C1 segment of cervical spinal cord (tissue), 14 donors: ENCODE measurements at regions not wholly inside any gene's neighbourhood (a gene's known extent, or its start where the extent isn't known, plus 50 kb on each side); places are given as distances from the start of the nearest gene placed in this dataset.

Source experiments
- DNase-seq, 14 donors: peaks; one replicate each; lab custom pipeline; 2025; lab: John Stamatoyannopoulos, UW

GRCh38 chrX:20477836-20478524 lies 211.3 kb upstream of the RPS6KA3 start:
- peak in 1 of 14 donors; percentile 13 for DNase-seq

DNA sequence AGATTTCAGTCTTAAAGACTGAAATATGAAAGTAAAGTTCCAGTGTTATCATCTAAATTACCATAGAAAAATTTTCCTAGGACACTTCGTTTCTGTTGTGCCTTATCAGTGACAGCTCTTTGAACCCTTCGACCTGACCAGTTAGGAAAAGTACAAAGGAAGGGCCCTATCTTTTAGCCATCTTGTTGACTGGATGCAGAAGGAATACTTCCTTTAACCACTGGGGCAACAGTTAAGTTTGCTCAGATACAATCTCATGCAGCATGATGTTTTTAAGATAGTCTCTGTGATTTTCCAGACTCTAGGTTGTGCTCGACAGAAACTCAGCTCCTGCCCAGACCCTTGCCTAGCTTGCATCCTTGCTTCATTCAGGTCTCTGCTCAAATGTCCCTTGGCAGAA lies 210.5 kb upstream of the RPS6KA3 start:
- no peak for DNase-seq

DNA sequence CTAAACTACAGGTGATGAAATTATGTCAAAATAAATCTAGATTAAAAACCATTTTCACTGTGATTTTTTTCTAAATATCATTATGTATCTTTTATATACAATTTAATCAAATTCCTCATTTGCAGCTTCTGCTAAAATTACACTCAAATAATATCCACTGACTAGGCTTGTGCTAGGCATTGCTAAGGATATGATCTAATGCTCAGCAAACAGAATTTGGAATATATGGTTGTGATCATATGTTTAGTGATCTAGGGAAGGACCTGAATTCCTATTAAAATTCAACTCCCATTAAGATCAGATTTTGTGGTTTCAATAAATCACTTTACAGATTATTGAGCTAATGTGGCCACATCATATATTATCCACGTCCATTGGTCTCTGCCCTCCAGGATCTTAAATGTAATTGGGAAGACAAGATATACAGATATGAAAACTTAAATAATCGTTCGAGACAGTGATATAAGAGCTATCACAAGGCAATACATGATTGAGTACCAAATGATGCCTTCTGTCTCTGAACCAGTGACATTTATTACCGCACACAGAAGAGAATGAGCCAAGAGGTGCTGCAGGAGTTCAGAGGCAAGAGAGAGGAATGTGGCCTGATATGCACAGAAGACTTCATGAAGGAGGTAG lies 206.0 kb upstream of the RPS6KA3 start:
- no peak for DNase-seq

DNA sequence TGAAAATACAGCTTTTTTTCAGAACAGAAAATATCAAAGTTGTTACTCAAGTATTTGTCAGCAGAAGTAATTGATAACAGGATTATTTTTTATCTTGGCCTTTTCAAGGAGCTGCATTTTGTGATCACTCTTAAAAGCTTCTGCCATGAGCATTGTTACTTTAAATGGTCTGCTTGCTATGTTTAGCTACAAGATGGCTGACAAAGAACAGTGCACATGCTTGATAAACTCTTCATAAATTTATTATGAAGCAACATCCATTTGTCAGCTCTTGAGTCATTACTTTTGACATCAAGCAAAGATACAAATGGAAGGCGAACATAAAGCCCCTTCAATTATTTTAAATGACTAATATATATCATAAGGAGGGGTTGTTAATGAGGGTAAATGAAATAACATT lies 205.4 kb upstream of the RPS6KA3 start:
- DNase-seq = no peak

DNA sequence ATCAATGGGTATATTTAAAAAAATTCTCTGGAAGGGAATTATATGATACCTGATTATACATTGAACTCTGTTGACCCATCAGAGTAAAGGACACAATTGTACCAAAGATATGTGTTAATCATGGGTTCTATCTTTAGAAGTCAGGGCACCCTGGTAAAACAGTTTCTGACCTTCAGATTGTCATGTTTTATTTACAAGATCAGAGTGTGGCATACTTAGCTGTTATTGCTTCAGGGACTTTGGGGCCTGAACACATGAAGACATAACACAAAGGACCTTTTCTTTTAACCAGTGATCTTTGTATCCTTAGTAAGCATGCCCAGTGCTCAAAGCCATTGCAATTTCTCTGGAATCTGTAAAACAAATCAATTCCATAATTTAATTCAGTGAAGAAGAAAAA lies 204.8 kb upstream of the RPS6KA3 start:
- no peak for DNase-seq

DNA sequence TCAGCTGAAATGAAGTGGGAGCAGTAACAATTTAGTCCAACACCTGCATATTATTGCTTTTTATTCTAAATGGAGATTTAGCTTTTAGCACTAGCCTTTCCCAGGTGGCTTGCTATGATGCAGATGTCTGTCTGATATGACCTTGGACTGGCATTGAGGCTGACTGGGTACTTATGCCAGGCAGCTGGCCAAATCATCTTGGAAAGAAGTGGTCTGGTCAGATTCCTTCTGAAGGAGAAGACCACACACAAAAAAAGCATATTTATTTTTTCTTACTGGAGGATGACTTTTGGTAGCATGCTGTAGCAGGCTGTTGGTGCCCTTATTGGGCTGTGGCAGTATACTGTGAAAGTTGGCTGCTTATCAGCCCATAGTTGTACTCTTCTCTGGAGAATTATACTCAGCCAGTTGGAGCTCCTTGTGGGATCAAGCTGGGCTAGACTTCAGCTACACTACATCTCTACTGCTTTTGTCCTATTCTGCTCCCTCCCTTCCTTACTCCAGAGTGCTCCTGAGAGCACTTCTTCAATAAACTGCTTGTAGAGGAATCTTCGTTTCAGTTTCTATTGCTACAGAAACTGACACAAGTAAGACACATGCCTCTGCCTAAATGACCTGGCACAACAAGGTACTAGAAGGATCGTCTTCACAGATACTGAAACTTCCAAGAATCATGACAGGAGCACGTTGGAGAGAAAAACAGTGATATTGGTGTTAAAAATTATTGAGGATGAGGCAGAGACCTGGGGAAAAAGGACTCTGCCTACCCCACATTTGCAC lies 196.8 kb upstream of the RPS6KA3 start:
- no peak for DNase-seq

DNA sequence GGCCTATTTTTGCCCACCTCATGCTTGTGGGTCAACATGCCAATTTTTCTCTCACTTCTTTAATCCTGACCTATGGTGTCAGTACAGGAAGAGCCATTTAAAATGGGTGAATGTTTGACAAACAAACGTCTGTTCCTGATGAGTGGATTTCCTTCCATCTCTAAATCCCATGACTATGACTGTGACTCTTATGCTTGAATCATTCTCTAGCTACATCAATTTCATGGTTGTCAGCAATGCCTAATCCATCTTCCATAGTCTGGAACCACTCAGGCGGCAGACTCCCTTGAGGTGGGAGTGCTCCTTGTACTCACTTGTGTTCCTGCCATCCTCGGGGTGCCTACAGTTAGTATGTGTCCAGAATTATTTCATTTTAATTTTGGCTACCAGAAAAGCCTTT lies 194.9 kb upstream of the RPS6KA3 start:
- DNase-seq = no peak

DNA sequence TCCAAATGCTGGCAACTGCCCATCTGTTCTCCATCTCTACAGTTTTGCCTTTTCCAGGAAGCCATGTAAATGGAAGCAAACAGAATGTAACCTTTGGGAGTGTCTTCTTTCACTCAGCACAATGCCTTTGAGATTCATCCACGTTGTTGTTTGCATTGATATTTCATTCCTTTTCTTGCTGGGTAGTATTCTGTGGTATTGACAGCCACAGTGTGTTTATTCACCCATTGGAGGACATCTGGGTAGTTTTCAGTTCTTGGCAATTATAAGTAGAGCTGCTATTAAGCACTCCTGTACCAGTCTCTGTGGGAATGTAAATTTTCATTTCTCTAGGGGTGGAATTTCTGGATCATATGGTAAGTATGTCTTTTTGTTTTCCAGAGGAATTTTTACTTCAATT lies 194.3 kb upstream of the RPS6KA3 start:
- DNase-seq = no peak

DNA sequence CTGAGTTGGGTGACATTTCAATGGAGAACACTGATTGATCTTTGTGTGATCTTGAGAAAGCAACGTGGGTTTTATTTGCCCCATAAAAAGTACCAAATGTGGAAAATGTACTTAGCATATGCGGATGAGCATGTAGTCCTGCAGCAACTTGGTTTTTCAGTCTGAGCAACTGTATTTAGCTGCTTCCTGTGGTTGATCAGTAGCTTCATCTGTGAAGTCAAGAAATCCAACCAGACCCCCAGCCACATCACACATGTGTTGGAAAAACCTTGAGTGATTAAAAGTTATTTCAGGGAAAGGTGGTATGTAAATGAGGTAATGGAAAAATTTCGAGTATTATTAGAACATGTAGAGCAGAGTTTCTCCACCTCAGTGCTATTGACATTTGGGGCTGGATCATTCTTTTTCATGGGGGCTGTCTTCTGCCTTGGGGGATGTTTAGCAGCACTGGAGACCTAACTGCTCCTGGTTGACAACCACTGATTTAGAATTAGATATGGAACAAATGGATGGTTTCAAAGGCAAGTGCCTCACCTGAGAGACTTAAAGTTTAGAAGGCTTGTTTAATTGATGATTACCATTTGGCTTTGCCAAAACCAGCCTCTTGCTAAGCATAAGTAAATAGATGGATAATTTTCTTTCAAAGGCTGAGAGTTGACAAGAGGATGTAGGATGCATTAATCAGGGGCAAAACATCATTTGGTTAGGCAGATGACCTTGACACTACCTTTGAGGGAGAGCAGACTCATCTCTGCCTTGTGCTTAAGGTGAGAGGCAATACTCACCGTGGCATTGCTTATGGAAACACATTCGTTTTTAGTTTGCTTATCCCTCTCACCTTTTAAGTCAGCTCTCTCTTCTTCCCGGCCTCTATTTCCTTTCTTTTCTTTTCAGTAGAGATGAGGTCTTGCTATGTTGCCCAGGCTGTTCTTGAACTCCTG lies 193.0 kb upstream of the RPS6KA3 start:
- no peak for DNase-seq

DNA sequence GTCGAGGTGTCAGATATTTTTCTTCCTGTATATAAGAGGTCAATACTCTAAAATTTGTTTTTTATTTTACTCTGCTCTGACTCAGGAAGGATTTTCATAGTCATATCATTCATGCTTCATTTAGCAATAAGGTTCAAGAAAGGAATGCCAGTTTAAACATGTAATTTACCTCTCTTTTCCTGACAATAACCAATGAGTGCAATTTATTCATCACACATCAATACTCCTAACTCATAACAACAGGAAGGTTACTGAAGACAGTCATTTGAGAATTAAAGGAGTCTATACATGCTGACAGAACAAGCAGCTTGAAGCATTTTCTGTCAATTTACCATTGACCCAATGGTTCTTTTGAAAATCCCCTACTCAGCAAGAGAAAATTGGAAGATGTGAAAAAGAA lies 190.3 kb upstream of the RPS6KA3 start:
- DNase-seq = no peak

DNA sequence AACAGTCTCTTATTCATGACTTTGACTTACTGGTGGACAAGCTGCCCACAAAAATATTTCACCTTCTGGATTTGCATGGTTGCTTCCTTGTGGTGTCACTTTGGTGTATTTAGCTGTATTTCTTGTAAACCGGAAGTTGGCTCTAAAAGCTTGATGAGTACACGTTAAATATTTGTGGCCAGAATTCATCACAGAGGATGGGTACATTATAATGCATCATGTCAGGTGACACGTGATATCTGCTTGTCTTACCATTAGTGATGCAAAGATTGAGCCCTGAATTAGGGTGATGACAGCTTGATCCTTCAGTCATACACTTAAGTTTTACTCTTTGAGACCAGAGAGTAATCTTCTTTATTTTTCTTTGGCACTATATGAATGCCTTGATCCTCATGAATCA lies 188.3 kb upstream of the RPS6KA3 start:
- no peak for DNase-seq

GRCh38 chrX:20454117-20454516 lies 187.4 kb upstream of the RPS6KA3 start:
- no peak for DNase-seq

DNA sequence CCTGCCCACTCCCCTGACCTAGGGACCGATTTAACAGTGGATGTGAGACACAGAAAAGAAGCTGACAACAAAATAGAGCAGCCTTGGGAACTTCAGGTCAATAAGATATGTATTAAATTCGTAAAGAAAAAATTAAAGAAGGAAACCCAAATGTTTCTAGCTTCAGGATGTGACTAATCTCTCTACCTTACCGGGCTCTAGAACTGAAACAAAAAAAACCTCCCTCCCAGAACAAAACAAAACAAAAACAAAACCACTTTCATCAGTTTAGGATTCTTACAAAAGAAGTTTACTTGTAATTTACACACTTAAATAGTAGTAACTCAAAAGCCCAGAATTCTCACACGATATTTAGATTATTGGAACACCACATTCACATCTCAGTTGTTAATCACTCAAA lies 185.8 kb upstream of the RPS6KA3 start:
- no peak for DNase-seq

GRCh38 chrX:20451929-20452328 lies 185.2 kb upstream of the RPS6KA3 start:
- peak in 1 of 14 donors; percentile 74 for DNase-seq

GRCh38 chrX:20445109-20445508 lies 178.4 kb upstream of the RPS6KA3 start:
- DNase-seq = no peak

DNA sequence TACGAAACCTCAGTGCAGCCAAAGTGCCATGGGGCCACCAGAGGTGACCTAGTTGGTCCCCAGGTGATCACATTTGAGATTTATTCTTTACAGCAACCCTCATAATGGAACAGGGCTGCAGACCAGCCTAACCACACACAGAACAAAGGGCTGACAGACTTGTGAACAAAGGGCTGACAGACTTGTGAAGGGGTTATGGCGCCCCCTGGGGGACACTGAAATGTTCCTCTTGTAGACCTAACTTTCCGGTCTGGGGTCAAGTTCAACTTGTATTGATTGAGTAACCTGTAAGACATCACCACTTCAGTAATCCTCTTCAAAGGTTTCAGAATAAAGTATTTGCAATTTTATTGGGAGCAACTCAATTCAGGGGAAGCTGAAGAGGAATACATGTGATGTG lies 175.9 kb upstream of the RPS6KA3 start:
- peak in 10 of 14 donors; percentile 0 to 56 (median 32) for DNase-seq

DNA sequence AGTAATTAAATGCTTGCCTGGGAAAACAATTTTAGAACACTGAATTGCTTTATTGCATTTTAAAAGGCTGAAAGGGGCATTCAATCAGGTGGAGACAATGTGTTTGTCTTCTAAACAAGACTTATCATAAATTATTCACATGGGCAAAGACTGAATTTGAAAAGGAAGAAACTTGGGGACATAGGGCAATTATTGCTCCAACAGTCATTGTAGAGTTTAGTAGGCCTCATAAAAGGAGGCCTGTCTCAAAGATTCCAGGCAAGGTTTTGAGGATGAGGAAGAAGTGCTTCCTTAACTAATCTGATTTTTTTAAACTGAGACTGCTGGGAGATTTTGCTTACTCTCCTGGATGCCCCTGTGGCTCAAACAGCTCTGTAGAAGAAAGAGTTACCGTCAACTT lies 174.4 kb upstream of the RPS6KA3 start:
- DNase-seq = no peak

DNA sequence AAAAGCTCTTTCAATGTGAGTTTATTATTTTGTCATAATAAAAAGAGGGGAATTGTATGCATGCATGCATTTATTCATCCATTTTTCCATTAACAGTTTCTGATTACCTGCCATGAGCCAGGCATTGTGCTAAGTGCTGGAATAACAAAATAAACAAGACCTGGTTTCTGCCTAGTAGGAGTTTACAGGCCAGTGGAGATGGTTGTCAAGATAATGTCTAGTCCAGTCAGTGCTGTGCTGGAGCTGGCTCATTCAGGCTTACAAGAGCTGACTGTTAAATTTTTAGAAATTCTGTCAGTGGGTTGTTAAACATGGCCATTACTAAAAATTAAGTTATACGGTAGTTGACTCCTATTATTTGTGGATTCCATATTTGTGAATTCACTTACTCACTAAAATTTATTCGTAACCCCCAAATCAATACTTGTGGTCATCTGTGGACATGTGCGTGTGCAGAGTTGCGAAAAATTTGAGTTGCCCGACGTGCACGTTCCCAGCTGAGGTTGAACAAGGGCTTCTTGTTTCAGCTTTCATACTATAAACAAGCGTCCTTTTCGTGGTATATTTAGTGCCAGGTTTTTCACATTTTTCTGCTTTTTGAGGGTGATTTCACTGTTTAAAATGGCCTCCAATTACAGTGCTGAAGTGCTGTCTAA lies 172.3 kb upstream of the RPS6KA3 start:
- no peak for DNase-seq

DNA sequence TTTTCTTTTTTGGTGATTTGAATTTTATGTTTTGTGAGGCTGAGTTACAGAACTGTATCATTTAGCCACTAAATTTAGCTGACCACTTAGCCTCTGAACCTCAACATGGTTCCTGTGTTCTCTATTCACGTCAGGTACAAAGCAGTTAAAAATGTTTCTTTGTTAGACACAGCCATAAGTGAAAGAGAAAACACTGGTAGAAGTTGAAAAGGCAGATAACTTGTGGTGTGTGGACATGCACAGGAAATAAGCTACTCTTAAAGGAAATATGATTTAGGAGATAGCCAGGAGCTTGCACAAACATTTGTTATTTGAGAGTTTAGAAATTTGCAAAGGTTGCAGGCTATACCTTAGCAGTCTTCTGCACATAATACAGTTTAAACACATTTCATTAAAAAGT lies 171.0 kb upstream of the RPS6KA3 start:
- DNase-seq = no peak

DNA sequence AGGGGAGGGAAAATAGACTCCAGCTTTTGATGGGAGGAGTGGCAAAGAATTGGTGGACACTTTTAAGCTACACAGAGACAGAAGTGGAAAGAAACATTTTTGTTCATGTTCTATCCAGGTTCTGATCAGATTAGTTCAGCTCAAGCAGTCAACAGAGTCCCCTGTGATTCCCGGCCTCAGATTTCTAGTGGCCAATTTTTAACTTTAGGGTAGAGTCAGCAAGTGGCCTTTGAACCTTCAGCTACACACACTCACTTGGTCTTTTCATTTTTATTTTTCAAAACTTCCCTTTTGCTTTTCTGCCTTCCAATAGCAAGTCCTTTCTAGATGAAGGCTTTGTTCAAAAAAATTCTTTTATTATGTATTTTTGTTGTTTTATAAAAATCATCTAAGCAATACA lies 169.2 kb upstream of the RPS6KA3 start:
- no peak for DNase-seq

GRCh38 chrX:20434986-20435385 lies 168.3 kb upstream of the RPS6KA3 start:
- no peak for DNase-seq
